C4-2B (cell line): ENCODE measurements at regions not wholly inside any gene's neighbourhood (a gene's known extent, or its start where the extent isn't known, plus 50 kb on each side); places are given as distances from the start of the nearest gene placed in this dataset.

Experiments used
- H3K27ac ChIP-seq: fragments of 450-650 bp; 2 replicates; pipeline ENCODE4 v1.5.1; 2017
- ZFX ChIP-seq: fragments of 450-650 bp; IDR thresholded peaks from 2 replicates; pipeline ENCODE4 v1.6.1; 2017
- TF ChIP-seq, protein P1 (sequence below): fragments of 450-650 bp; conservative IDR thresholded peaks from 2 replicates; pipeline ENCODE4 v1.5.1; 2017; ENCODE audit warnings: mild to moderate bottlenecking

DNA sequence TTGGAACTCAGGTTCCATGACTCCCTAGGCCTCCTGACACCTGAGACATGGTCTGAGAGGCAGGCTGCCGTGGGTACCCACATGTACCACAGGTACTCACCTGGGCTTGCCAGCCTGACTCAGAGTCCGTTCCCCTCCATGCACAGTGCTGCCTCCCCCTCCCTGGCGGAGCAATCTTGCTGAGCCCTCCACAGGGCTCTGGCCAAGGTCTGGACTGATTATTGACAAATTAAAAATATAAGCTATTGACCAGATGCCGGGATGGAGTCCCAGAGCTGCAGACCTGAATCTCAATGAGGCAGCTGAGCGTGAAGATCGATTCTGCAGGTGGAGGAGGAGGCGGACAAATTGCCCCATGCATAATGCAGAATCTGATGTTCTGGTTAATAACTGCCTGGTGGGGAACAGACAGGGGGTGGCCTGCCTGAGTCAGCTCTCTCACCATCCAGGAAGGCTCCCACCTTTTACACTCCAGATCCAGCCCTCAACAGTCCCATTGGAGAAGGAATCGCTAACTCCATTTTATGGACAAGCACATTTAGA is 422.7 kb downstream of the MIAT start:
- TF ChIP-seq, protein P1, sequence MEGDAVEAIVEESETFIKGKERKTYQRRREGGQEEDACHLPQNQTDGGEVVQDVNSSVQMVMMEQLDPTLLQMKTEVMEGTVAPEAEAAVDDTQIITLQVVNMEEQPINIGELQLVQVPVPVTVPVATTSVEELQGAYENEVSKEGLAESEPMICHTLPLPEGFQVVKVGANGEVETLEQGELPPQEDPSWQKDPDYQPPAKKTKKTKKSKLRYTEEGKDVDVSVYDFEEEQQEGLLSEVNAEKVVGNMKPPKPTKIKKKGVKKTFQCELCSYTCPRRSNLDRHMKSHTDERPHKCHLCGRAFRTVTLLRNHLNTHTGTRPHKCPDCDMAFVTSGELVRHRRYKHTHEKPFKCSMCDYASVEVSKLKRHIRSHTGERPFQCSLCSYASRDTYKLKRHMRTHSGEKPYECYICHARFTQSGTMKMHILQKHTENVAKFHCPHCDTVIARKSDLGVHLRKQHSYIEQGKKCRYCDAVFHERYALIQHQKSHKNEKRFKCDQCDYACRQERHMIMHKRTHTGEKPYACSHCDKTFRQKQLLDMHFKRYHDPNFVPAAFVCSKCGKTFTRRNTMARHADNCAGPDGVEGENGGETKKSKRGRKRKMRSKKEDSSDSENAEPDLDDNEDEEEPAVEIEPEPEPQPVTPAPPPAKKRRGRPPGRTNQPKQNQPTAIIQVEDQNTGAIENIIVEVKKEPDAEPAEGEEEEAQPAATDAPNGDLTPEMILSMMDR = no peak
- TF ChIP-seq ZFX = no peak
- no peak overlapping the region for H3K27ac ChIP-seq

DNA sequence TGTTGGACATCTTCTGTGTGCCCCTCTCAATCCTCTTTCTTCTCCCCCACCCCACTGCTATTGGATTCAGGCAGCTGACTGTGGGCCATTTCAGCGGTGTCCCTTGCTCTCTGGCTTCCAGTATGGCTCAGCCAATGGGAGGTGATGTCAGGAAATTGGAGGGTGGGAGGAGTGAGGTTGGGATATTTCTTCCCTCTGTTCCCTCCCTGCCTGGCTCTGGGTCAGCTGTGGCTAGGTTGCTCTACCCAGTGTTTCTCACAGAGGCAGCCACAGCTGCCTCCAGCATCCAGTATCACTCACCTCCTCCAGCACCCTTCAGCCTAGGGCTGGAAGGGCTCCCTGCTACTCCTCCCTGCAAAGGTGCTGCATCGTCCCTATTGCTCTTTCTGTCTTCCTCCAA is 423.5 kb downstream of the MIAT start:
- TF ChIP-seq ZFX = no peak
- TF ChIP-seq, protein P1 = no peak
- no peak overlapping the region for H3K27ac ChIP-seq

DNA sequence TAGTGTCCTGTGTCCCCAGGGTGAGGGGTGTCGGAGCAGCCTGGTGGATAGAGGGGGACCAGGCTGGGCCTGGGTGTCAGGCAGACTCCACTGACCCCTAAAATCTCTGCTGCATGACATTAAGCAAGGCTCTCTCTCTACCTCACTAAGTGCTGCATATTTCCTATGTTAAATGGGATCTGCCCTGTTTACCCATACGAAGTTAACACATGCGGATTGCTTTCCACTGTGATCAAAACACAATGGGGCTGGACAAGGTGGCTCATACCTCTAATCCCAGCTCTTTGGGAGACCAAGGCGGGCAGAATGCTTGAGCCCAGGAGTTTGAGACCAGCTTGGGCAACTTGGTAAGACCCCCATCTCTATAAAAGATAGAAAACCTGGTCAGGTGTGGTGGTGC is 426.2 kb downstream of the MIAT start:
- H3K27ac ChIP-seq = no peak overlapping the region
- TF ChIP-seq ZFX = no peak
- TF ChIP-seq, protein P1 = no peak

DNA sequence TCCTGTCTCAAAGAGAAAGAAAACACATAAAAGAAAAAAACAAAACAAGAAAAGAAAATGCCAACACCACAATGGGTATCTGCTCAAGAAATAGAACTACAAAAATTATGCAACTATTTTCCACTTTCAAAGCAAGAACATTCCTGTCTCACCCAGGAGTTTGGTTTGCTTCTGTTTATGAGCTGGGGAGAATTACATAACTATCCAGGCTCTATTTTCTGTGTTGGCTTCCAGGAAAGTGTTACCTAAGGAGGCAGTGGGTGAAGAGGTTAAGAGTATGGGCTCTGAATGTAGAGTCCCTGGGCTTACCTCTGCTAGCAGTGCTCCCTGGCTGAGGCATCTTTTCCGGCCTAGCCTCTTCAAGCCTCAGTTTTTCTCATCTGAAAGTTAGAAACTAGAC is 426.7 kb downstream of the MIAT start:
- TF ChIP-seq ZFX = no peak
- TF ChIP-seq, protein P1 = no peak
- no peak overlapping the region for H3K27ac ChIP-seq

DNA sequence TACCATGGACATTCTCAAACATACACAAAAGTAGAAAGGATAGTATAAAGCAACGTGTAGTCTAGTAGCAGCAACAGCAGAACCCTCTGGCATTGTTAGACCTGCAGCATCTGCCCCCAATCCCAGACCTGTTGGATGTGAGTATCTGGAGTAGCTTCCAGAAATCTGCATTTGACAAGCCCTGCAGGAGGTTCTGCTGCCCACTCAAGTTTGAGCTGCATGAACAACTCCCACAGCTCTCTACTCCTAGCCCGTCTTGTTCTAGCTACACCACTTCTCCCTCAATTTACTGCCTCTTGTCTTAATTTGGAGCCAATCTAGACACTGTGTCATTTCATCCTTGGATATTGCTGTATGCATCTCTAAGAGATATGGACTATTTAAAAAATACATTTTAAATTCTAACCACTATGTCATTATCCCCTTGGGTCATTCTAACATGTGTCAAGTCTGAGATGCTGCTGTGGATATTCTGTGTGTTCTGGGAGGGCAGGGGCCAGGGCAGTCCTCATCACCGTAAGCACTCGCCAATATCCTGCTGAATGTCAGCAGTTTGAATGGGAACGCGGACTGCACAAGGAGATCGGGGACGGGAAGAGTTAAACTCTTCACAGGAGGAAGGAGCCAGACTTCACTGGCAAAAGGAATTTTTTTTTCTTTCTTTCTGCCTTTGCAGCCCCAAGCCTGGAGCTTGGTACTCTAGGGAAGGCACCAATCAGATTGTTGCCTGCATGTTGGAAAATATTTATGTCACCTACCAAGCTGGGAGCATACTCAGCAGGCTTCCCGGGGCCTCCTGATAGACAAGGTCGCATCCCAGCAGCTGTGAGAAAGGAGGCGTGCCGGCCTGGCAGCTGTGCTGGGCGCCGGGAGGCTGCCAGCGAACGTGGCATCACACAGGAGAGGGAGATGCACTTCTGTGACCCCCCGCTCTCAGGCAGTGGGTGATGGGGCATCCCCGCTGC is 429.0 kb downstream of the MIAT start:
- no peak for TF ChIP-seq ZFX
- TF ChIP-seq, protein P1 = no peak

DNA sequence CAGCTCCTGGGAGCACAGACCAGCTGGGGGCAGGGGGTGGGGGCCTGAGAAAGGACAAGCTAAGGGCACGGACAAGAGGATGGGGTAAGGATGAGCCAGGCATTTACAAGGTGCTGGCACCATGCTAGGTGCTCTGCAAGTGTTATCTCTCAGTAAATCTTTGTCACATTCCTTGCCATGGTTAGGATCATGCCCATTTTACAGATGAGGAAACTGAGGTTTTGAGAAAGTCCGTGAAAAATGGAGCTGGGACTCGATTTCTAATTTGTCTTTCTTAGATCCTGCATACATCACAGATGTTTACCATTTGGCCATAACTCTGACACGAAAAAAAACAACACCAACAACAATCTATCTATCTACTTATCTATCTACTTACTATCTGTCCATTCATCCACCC is 429.7 kb downstream of the MIAT start:
- no peak for TF ChIP-seq ZFX
- TF ChIP-seq, protein P1 = no peak
- no peak overlapping the region for H3K27ac ChIP-seq

More for the DNA sequence above, 429.0 kb downstream of the MIAT start:
- H3K27ac ChIP-seq = no peak overlapping the region

DNA sequence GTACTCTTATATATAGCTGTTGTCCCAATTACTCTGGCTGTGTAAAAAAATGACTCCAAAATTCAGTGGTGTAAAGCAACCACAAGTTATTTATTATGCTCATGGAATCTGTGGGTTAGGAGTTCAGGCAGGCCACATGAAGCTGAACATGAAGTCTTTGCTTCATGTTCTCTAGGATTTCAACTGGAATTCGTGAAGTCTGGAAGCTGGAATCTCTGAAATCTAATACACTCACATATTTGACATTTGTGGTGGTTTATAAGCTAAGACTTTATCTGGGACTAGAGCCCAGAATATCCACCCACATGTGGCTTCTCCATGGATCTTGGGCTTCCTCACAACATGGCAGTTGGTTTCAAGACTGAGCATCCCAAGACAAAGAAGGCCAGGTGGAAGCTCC is 430.6 kb downstream of the MIAT start:
- no peak overlapping the region for H3K27ac ChIP-seq
- TF ChIP-seq, protein P1 = no peak
- TF ChIP-seq ZFX = no peak
